PFSK-1 (cell line): ENCODE measurements at regions not wholly inside any gene's neighbourhood (a gene's known extent, or its start where the extent isn't known, plus 50 kb on each side); places are given as distances from the start of the nearest gene placed in this dataset.

Source experiments
- POLR2AphosphoS5 ChIP-seq: IDR thresholded peaks from 2 replicates; pipeline ENCODE4 v1.6.1; 2012; ENCODE audit warnings: low read depth, mild to moderate bottlenecking, control low read depth, low read length, moderate library complexity
- REST ChIP-seq, 2 experiments: IDR thresholded peaks; 2 replicates each; pipeline versions ENCODE4 v1.6.1 to v1.8.0; 2011 to 2012; ENCODE audit warnings: low read depth in 2 of 2, low read length in 2 of 2, control low read depth in 1 of 2, inconsistent platforms in 1 of 2, mild to moderate bottlenecking in 1 of 2, moderate library complexity in 1 of 2; ENCODE audit not compliant: insufficient read depth in 1 of 2
- SIN3A ChIP-seq: IDR thresholded peaks from 2 replicates; pipeline ENCODE4 v1.6.1; 2012; ENCODE audit warnings: mild to moderate bottlenecking, low read length, moderate library complexity, borderline replicate concordance; ENCODE audit not compliant: insufficient read depth
- TAF1 ChIP-seq: IDR thresholded peaks from 2 replicates; pipeline ENCODE4 v1.6.1; 2012; ENCODE audit warnings: low read length, control low read depth, borderline replicate concordance; ENCODE audit not compliant: insufficient read depth

GRCh38 chr6:108739496-108740330 lies 108.5 kb upstream of the ARMC2 start:
- no peak for TF ChIP-seq TAF1
- no peak for TF ChIP-seq POLR2AphosphoS5
- TF ChIP-seq REST (IDR thresholded peaks at IDR 0.05; ENCODE audit: insufficient read depth in 1 of 2, low read depth in 2 of 2, low read length in 2 of 2): no peak
- no peak for TF ChIP-seq SIN3A
